Right lobe of liver (tissue), 6 donors: ENCODE measurements at regions not wholly inside any gene's neighbourhood (a gene's known extent, or its start where the extent isn't known, plus 50 kb on each side); places are given as distances from the start of the nearest gene placed in this dataset.

ENCODE experiments used
- ATAC-seq, 4 donors: fragments of 200-7000 bp; cut with Tn5 transposase; one replicate each; pipeline ENCODE4 v1.9.1; 2020; ENCODE audit warnings: mild to moderate bottlenecking in 4 of 4, moderate library complexity in 4 of 4
- DNase-seq, 3 donors: peaks; one replicate each; pipeline ENCODE4 v3.0.0-alpha.2; 2020
- H3K27ac ChIP-seq, 3 donors: fragments of 200-600 bp; one replicate each; pipeline ENCODE4 v1.8.0; 2022
- H3K27me3 ChIP-seq, 2 donors: fragments of 200-600 bp; one replicate each; pipeline ENCODE4 v1.8.0; 2022
- H3K36me3 ChIP-seq, 4 donors: fragments of 200-600 bp; sonication (generic) in 1 of 4; one replicate each; pipeline versions ENCODE4 v1.5.1 to v1.8.0; 2017 to 2022; ENCODE audit warnings: control low read depth in 1 of 4
- H3K4me1 ChIP-seq, 4 donors: fragments of 200-600 bp; sonication (generic) in 1 of 4; one replicate each; pipeline versions ENCODE4 v1.5.1 to v1.8.0; 2017 to 2022; ENCODE audit warnings: control low read depth in 1 of 4
- H3K4me3 ChIP-seq, 3 donors: fragments of 200-600 bp; one replicate each; pipeline ENCODE4 v1.8.0; 2022
- H3K9me3 ChIP-seq, 4 donors: fragments of 200-600 bp; sonication (generic) in 1 of 4; one replicate each; pipeline versions ENCODE4 v1.5.1 to v1.8.0; 2017 to 2022; ENCODE audit warnings: control low read depth in 1 of 4
- POLR2A ChIP-seq: fragments of 450-650 bp; IDR thresholded peaks from one replicate; pipeline ENCODE4 v1.6.1; 2017; ENCODE audit warnings: antibody characterized with exemption, mild to moderate bottlenecking
- WGBS: methylation state at CpG from one replicate; pipeline ENCODE4 v1.1.6; 2018; ENCODE audit warnings: low coverage, low lambda C conversion rate; ENCODE audit not compliant: insufficient coverage; ENCODE audit errors: missing lambda C conversion rate; 5-methylcytosine and 5-hydroxymethylcytosine counted together
- intact Hi-C, 2 donors: fragments of 100-400 bp; cut with DNase I; formaldehyde crosslinking; loops; one replicate each; pipeline versions ENCODE4 v1.11.2 to v1.14.1; 2022
- TF ChIP-seq, protein P1 (sequence below), 4 donors: fragments of 200-600 bp in 3 of 4; fragments of 450-650 bp in 1 of 4; IDR thresholded peaks; one replicate each; pipeline versions ENCODE4 v1.5.1 to v1.8.0; 2016 to 2022; ENCODE audit warnings: antibody characterized with exemption in 4 of 4, mild to moderate bottlenecking in 2 of 4
- donor health status: DM: no; HTN: yes; CAD: no.
- donor health status: DM: no; HTN: no; CAD: no.
- donor health status: DM: no; HTN: no; CAD: no.
- donor health status: DM: no; HTN: yes; CAD: no.
- donor health status: DM: no; HTN: yes; CAD: no.

DNA sequence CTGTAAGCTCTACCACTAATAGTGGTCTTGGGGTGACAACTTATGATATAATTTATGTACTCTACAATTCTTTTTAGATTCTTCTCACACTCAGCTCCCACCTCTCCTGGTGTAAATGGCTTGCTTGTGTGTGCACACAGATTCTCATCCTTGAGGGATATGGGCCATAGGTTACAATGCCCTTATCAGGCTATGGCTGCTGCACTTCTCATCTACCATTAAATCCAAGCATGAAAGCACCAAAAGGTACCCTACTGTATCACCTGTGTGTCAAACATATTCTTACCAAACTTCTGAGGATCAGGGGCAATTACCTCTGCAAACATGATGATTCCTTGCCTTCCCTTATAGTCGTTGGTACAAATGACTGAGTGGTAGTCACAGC is 891.9 kb downstream of the SQOR start:
- no peaks in the 10 kb centered on the region for H3K27me3 ChIP-seq
- intact Hi-C loops: no loop called here
- H3K27ac ChIP-seq: no peak overlapping the region
- no peak overlapping the region for H3K4me3 ChIP-seq
- WGBS: 45% methylated on average over 1 of the region's 1 CpG
- ATAC-seq (peak in 2 of 4 donors; percentile 11 to 13), DNase-seq (no peak)
- no peaks in the 10 kb centered on the region for H3K9me3 ChIP-seq
- H3K4me1 ChIP-seq: peaks cover 0 to 7% (median 0%) of the 10 kb centered on the region in 4 donors
- TF ChIP-seq POLR2A: no peak
- TF ChIP-seq, protein P1, sequence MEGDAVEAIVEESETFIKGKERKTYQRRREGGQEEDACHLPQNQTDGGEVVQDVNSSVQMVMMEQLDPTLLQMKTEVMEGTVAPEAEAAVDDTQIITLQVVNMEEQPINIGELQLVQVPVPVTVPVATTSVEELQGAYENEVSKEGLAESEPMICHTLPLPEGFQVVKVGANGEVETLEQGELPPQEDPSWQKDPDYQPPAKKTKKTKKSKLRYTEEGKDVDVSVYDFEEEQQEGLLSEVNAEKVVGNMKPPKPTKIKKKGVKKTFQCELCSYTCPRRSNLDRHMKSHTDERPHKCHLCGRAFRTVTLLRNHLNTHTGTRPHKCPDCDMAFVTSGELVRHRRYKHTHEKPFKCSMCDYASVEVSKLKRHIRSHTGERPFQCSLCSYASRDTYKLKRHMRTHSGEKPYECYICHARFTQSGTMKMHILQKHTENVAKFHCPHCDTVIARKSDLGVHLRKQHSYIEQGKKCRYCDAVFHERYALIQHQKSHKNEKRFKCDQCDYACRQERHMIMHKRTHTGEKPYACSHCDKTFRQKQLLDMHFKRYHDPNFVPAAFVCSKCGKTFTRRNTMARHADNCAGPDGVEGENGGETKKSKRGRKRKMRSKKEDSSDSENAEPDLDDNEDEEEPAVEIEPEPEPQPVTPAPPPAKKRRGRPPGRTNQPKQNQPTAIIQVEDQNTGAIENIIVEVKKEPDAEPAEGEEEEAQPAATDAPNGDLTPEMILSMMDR (IDR thresholded peaks at IDR 0.05): no peak
- no peaks in the 10 kb centered on the region for H3K36me3 ChIP-seq

DNA sequence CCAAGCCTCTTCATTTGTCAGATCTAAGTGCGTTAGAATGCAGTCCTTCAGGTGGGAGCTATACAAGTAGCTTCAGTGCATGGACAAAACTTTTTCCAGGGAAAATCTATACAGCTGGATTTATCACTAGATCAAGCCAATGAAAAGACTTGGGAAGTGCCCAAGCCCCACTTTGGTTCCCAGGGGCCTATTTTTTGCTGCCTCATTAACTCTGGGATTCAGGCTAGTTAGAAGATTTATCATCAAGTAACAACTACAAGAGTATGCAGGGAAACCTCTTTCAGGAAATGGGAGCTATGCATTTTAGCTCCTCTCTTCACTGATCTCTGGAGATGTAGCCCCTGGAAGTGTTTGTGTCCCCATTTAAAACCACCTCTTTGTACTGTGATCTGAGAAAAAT is 908.8 kb downstream of the SQOR start:
- H3K9me3 ChIP-seq: no peaks in the 10 kb centered on the region
- H3K4me1 ChIP-seq: no peaks in the 10 kb centered on the region
- H3K27ac ChIP-seq: no peak overlapping the region
- 67% methylated on average over 1 of the region's 1 CpG for WGBS
- DNase-seq: no peak
- ATAC-seq: no peak
- no peaks in the 10 kb centered on the region for H3K36me3 ChIP-seq
- no peak overlapping the region for H3K4me3 ChIP-seq
- intact Hi-C loops: no loop called here
- TF ChIP-seq, protein P1 (IDR thresholded peaks at IDR 0.05): no peak
- H3K27me3 ChIP-seq: no peaks in the 10 kb centered on the region

DNA sequence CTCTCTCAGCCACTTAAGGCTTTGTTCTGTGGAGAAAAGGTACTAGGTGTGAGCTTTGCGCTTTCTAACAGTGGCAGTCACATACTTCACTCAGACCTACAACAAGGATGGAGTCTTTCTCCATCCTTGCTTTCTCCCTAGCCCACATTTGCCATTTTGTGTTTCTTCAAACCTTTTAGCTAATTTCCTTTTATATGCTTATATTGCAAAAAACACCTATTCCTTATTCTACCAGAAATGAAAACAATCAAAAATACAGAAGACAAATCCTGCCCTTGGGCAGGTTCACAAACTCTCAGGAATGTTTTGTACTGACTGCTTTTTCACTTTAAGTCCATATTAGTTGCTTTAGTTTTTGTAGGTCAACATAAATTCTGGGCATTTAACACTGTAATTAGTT is 914.2 kb downstream of the SQOR start:
- no peaks in the 10 kb centered on the region for H3K4me1 ChIP-seq
- TF ChIP-seq POLR2A: no peak
- TF ChIP-seq, protein P1 (IDR thresholded peaks at IDR 0.05): no peak
- H3K4me3 ChIP-seq: no peak overlapping the region
- no peak overlapping the region for H3K27ac ChIP-seq
- no peak for ATAC-seq
- WGBS: 73% methylated on average over 1 of the region's 1 CpG
- H3K36me3 ChIP-seq: no peaks in the 10 kb centered on the region
- no peak for DNase-seq
- H3K27me3 ChIP-seq: no peaks in the 10 kb centered on the region
- no peaks in the 10 kb centered on the region for H3K9me3 ChIP-seq
- intact Hi-C loops: no loop called here

DNA sequence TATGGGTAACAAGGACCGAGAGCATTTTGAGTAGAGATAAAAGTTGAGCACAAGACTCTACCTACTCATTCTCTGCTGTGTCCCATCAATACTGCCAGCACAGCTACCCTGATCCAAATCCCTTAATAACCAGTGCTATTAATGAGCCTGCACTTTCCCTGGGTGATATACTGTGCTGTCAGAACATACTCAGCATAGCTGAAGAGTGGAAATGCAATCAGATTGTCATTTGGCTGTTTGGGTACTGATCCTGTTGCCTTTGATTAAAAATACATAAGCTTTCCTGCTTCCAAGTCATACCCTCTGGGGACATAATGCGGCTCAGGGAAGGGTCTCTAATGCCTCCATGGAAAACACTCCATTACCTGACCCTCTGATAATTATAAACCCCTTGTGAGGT is 917.5 kb downstream of the SQOR start:
- Histone ChIP-seq H3K4me1 (peaks cover 0 to 11% (median 3%) of the 10 kb centered on the region in 4 donors), H3K27me3 (no peaks in the 10 kb centered on the region), H3K9me3 (no peaks in the 10 kb centered on the region), H3K4me3 (no peak overlapping the region), H3K36me3 (no peaks in the 10 kb centered on the region), H3K27ac (no peak overlapping the region)
- no peak for DNase-seq
- no peak for ATAC-seq
- 63% methylated on average over 1 of the region's 2 CpGs for WGBS
- TF ChIP-seq, protein P1 (IDR thresholded peaks at IDR 0.05): no peak
- no peak for TF ChIP-seq POLR2A
- intact Hi-C loops: no loop called here

DNA sequence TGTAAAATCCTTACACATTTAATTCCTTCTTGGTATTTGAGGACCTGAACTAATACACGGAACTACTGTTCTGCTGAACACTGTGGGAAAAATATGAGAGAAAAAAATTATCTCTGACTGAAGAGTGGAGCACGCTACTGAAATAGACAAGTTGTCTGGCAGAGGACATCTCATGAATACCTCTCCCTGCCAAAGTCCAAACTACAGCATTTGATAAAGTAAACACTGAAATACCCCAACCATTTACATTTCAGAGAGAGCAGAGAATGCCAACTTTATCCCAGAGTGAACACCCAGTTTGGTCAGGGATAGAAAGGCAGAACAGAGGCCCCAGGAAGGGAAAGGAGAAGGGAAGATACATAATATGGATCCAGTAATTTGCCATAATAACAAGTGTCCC is 920.7 kb downstream of the SQOR start:
- H3K27me3 ChIP-seq: no peaks in the 10 kb centered on the region
- TF ChIP-seq POLR2A: no peak
- TF ChIP-seq, protein P1 (IDR thresholded peaks at IDR 0.05): no peak
- H3K4me1 ChIP-seq: peaks cover 0 to 11% (median 3%) of the 10 kb centered on the region in 4 donors
- no peaks in the 10 kb centered on the region for H3K9me3 ChIP-seq
- H3K4me3 ChIP-seq: no peak overlapping the region
- no peaks in the 10 kb centered on the region for H3K36me3 ChIP-seq
- intact Hi-C loops: no loop called here
- peak; percentile 71 to 82 (median 74) for ATAC-seq
- 22% methylated on average over 2 of the region's 2 CpGs for WGBS
- DNase-seq: no peak
- no peak overlapping the region for H3K27ac ChIP-seq
